ENCODE measurements at regions not wholly inside any gene's neighbourhood (a gene's known extent, or its start where the extent isn't known, plus 50 kb on each side); places are given as distances from the start of the nearest gene placed in this dataset.
"Not testable (repeated sequence)": the region's sequence is repeated elsewhere in the genome, so short reads cannot be mapped to it uniquely, and the experiment has no call there.

GRCh38 chr18:59848002-59848401, 51.8 kb upstream of the PMAIP1 start:
- DNase-seq, result no peak

- not testable (repeated sequence) for DNase-seq
Measured at GRCh38 chr18:59847491-59847846, 52.3 kb upstream of the PMAIP1 start.

DNA sequence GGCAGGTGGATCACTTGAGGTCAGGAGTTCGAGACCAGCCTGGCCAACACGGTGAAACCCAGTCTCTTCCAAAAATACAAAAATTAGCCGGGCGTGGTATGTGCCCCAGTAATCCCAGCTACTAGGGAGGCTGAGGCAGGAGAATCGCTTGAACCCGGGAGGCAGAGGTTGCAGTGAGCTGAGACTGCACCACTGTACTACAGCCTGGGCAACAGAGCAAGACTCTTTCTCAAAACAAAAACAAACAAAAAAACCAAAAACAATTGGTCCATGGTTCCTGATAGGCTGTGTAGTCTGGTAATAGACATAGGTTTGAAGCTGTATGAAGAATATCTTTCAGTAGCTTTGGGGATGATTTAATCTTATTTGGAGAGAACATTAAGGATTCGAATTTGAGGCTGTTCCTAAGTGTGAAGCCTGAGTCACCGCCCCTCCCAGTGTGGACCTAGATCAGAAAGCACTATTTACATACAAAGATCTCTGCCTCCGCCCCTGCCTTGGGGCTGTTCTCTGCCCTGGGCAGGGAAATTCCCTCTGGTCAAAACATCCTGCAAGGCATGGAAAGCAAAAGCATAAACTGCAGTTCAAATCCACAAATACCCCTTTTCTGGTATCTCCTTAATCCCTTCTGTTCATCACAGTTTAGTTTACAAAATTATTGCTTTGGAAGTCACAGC, 52.8 kb upstream of the PMAIP1 start:
- DNase-seq, result no peak

DNA sequence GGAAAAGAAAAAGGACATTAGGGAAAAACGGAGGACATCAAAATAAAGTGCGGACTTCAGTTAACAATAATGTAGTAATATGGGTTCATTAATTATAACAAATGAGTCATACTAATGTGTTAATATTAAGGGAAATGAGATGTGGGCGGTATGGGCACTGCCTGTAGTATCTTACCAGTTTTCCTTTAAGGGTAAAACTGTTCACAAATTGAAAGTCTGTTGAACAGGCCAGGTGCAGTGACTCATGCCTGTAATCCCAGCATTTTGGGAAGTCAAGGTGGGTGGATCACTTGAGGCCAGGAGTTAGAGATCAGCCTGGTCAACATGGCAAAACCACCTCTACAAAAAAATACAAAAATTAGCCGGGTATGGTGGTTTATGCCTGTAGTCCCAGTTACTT, 56.8 kb upstream of the PMAIP1 start:
- DNase-seq, result no peak

GRCh38 chr18:59839931-59840685, 59.7 kb upstream of the PMAIP1 start:
- peak in 1 of 2 experiments; percentile 14 for DNase-seq

GRCh38 chr18:59839246-59839645, 60.5 kb upstream of the PMAIP1 start:
- no peak for DNase-seq

- DNase-seq, result peak; percentile 81 to 89
Measured at GRCh38 chr18:59837586-59837985, 62.2 kb upstream of the PMAIP1 start.

- DNase-seq, result no peak
Measured at GRCh38 chr18:59835605-59836379, 64.0 kb upstream of the PMAIP1 start.

GRCh38 chr18:59834267-59834666, 65.5 kb upstream of the PMAIP1 start:
- DNase-seq, result no peak

- no peak for DNase-seq
Measured at GRCh38 chr18:59833785-59834184, 66.0 kb upstream of the PMAIP1 start.

GRCh38 chr18:59823596-59824195, 76.1 kb upstream of the PMAIP1 start:
- peak; percentile 40 to 61 for DNase-seq

DNA sequence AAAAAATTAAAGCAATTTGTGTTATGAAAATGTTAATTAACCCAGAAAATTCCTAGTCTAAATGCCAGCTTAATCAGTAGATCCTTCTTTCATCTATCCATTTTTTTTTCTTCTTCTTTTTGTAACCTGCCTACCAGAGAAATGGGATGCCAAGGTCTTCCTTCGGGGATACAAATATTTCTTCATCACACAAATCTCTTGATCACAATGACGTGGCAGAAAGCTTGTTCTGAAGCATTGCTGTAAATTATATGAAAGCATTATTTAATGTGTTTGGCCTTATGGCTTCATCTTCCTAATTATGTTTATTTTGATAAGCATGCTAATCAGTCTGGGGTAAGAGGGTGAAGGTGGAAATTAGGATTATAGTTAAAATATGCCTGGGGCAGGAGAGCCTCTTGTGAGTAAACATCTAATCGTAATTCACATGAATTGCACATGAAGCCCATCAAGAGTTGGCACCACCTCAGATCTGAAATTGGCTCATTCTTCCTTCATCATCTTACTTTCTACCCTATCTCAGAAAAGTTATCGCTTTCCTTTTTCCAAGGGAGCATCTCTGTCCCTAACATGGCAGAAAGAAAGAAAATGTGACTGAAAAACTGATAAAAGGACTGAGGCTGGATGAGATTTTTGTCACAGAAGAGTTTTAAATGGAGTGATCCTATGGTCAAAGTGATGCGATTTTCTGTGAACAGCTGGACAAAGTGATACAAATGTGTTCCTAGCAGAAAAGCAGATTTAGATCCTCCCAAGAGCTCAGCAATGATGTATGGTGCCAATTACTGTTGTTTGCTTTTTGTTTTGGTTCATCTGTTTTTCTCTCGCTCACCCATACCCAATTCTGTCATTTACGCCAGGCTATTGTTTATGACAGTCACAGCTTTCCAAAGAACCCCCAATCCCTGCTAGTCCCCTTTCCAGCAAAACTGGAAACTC, 76.9 kb upstream of the PMAIP1 start:
- DNase-seq, result no peak

DNA sequence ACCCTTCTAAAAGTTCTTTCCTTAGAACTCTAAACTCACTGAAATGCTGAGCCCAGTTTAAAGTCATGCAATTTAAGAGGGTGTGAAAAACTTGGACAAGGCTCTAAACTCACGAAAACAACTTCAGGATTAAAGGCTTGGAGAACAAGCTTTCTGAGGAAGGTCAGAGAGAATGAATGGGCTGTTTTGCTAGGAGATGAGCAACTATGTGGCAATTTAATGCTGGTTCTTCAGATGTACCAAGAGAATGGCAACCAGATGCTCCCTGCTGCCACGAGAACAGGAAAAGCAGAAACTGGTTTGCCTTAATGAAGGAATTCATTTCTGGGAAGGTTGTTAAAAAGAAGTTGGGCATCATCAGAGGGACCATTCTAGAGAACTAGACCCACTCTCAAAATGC, 77.8 kb upstream of the PMAIP1 start:
- no peak for DNase-seq

DNA sequence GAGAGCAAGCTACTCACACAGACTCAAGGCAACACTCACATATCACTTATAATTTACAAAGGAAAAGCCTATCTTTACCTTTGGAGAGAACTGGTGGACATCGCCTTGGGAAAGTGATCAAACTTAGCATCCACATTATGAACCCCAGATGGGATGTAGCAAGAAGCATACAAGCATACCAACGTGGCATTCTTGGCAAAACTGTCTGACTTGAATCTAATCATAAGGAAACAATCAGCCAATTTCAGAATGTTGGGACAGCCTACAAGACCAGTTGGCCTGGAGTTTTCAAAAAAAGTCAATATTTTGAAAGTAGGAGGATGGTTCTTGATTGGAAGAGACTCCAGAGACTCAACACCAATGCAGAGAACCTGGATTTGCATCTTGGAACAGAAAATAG, 79.1 kb upstream of the PMAIP1 start:
- no peak for DNase-seq

- no peak for DNase-seq
Measured at GRCh38 chr18:59818769-59819168, 81.0 kb upstream of the PMAIP1 start.

DNA sequence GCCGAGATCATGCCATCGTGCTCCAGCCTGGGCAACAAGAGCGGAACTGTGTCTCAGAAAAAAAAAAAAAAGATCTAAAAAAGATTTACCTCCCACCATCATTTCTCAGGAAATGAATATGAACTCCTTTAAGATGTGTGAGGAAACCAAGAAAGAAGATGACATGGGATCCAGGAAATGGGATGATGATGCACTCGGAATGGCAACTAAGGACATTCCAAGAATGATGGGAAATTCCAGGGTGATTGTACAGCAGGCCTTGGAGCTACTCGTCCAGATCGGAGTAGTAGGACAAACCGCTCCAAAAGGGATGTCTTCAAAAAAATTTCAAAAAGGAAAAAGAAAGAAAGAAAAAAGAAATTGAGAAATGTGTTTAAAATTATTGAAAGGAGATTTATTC, 84.9 kb upstream of the PMAIP1 start:
- no peak for DNase-seq

- DNase-seq, result no peak
Measured at GRCh38 chr18:59813942-59814341, 85.9 kb upstream of the PMAIP1 start.

- no peak for DNase-seq
Measured at GRCh38 chr18:59810735-59811520, 88.9 kb upstream of the PMAIP1 start.

- no peak for DNase-seq
Measured at GRCh38 chr18:59810183-59810582, 89.6 kb upstream of the PMAIP1 start.

GRCh38 chr18:59802031-59802430, 97.8 kb upstream of the PMAIP1 start:
- no peak for DNase-seq

GRCh38 chr18:59801576-59801975, 98.2 kb upstream of the PMAIP1 start:
- DNase-seq, result no peak

DNA sequence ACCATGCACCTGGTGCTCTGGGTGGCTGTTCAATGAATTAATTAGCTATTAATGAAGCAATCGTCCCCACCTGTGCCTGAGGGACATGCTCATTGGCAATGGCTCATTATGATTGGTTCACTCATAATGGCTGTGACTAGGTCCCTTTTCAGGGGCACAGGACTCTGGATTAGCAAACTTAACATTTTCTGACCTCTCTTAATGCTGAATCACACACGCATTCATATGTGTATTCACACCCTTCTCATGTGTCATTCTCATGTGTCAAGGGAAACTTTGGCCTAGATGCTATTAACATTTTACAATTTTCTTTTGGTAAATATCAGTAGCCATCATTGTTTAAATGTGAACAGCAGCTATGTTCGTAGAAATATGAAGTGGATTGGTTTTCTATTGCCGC, 98.9 kb upstream of the PMAIP1 start:
- DNase-seq, result no peak

All from Kasumi-1 (cell line).